K562 (cell line): ENCODE measurements at regions not wholly inside any gene's neighbourhood (a gene's known extent, or its start where the extent isn't known, plus 50 kb on each side); places are given as distances from the start of the nearest gene placed in this dataset.

Experiments
- ATAC-seq: fragments of 200-7000 bp; cut with Tn5 transposase; 3 replicates; pipeline ENCODE4 v1.9.1; 2020; ENCODE audit warnings: moderate library complexity
- BruUV-seq: library from RNA; stranded (reverse); fragments of 400-500 nt; replicated peaks from 2 replicates; lab custom pipeline; 2021; lab: Mats Ljungman, UMichigan
- CTCF ChIA-PET: fragments of 300-600 bp; formaldehyde crosslinking; extraction: SDS; loops from one replicate; lab custom pipeline; 2021; ENCODE audit warnings: low intra/inter-chr PET ratio; lab: Yijun Ruan, JAX
- POLR2A ChIA-PET: fragments of 300-600, 350-650 bp; sonication (Branson Sonifier 250); formaldehyde crosslinking; extraction: SDS; loops from one replicate; lab custom pipeline; 2021; ENCODE audit warnings: antibody characterized with exemption, inconsistent platforms; lab: Yijun Ruan, JAX
- DNase-seq, 4 experiments: peaks; one replicate each; pipeline versions ENCODE4 v3.0.0 to v3.0.0-alpha.2; 2011 to 2018; ENCODE audit warnings: low spot score in 3 of 4, mixed read lengths in 3 of 4; ENCODE audit errors: extremely low read depth in 1 of 4
- FAIRE-seq: peaks from 2 replicates; lab custom pipeline; 2011; peaks lifted over from hg19 to GRCh38; lab: Jason Lieb, UNC
- H2AFZ ChIP-seq: 2 replicates; pipeline ENCODE4 v1.6.0; 2011; ENCODE audit warnings: low read depth, low read length, control low read depth, inconsistent platforms
- H3K27ac ChIP-seq: fragments of 200-600 bp; 3 replicates; pipeline ENCODE4 v1.8.0; 2011; ENCODE audit warnings: low read depth, mild to moderate bottlenecking, control low read depth, inconsistent platforms, low read length, moderate library complexity, mixed read lengths; ENCODE audit errors: extremely low read depth
- H3K27me3 ChIP-seq, 2 experiments: fragments of 300-600 bp in 1 of 2; 2 replicates in 1 of 2; 3 replicates in 1 of 2; pipeline versions ENCODE4 v1.6.0 to v1.8.0; 2011; ENCODE audit warnings: inconsistent platforms in 2 of 2, low read length in 2 of 2, mild to moderate bottlenecking in 1 of 2, mixed read lengths in 1 of 2, moderate library complexity in 1 of 2; ENCODE audit not compliant: control insufficient read depth in 2 of 2, insufficient read depth in 2 of 2
- H3K36me3 ChIP-seq: fragments of 300-600 bp; 3 replicates; pipeline ENCODE4 v1.8.0; 2011; ENCODE audit warnings: mild to moderate bottlenecking, low read length, inconsistent platforms; ENCODE audit not compliant: control insufficient read depth, insufficient read depth
- H3K4me1 ChIP-seq, 2 experiments: fragments of 200-600 bp in 1 of 2; replicated peaks in 1 of 2; 2 replicates in 1 of 2; 3 replicates in 1 of 2; pipeline versions ENCODE4 v1.5.1 to v1.8.0; 2011; ENCODE audit warnings: inconsistent platforms in 2 of 2, low read length in 2 of 2, mild to moderate bottlenecking in 1 of 2, mixed read lengths in 1 of 2, moderate library complexity in 1 of 2; ENCODE audit not compliant: control insufficient read depth in 2 of 2, insufficient read depth in 2 of 2
- H3K4me2 ChIP-seq: 2 replicates; pipeline ENCODE4 v1.6.1; 2011; ENCODE audit warnings: low read length, control low read depth, inconsistent platforms, mixed read lengths; ENCODE audit not compliant: insufficient read depth
- H3K4me3 ChIP-seq: fragments of 200-600 bp; sonication (generic), shearing (Covaris generic); 2 replicates; pipeline ENCODE4 v1.5.1; 2016; ENCODE audit warnings: control low read depth, inconsistent platforms
- H3K79me2 ChIP-seq: fragments of 200-600 bp; 3 replicates; pipeline ENCODE4 v1.8.0; 2011; ENCODE audit warnings: low read length, inconsistent platforms; ENCODE audit not compliant: control insufficient read depth, insufficient read depth
- H3K9ac ChIP-seq, 2 experiments: 2 replicates each; pipeline versions ENCODE4 v1.6.0 to v1.6.1; 2011; ENCODE audit warnings: low read depth in 2 of 2, low read length in 2 of 2, control low read depth in 1 of 2, inconsistent platforms in 1 of 2, mild to moderate bottlenecking in 1 of 2, mixed read lengths in 1 of 2; ENCODE audit not compliant: insufficient read depth in 1 of 2
- H3K9me1 ChIP-seq: one replicate; pipeline ENCODE4 v1.6.0; 2011; ENCODE audit warnings: inconsistent platforms, mild to moderate bottlenecking, low read length, moderate library complexity; ENCODE audit not compliant: control insufficient read depth, insufficient read depth
- H3K9me3 ChIP-seq: replicated peaks from 2 replicates; pipeline ENCODE4 v1.5.1; 2011; ENCODE audit warnings: low read depth, low read length, inconsistent platforms; ENCODE audit not compliant: control insufficient read depth, insufficient read depth
- H4K20me1 ChIP-seq: replicated peaks from 2 replicates; pipeline ENCODE4 v1.6.1; 2011; ENCODE audit warnings: low read length, inconsistent platforms, mixed read lengths; ENCODE audit not compliant: control insufficient read depth, insufficient read depth
- BCL6 ChIP-seq: fragments of 250-450 bp; sonication (Bioruptor Pico); IDR thresholded peaks from 2 replicates; pipeline ENCODE4 v1.4.0; 2020
- CCNT2 ChIP-seq: IDR thresholded peaks from 2 replicates; pipeline ENCODE4 v1.6.1; 2011; ENCODE audit warnings: borderline replicate concordance, low read depth, mild to moderate bottlenecking, moderate library complexity, mixed read lengths, low read length; ENCODE audit not compliant: insufficient read length; ENCODE audit errors: extremely low read depth
- FOXJ2 ChIP-seq: fragments of 200-800 bp; sonication (Bioruptor generic); IDR thresholded peaks from 2 replicates; pipeline ENCODE4 v1.6.1; 2016; ENCODE audit warnings: missing genetic modification characterization, missing compliant biosample characterization
- HINFP ChIP-seq: fragments of 450-650 bp; conservative IDR thresholded peaks from 2 replicates; pipeline ENCODE4 v1.6.1; 2016; ENCODE audit warnings: missing genetic modification characterization, low read depth, mild to moderate bottlenecking, control low read depth, missing compliant biosample characterization
- HMG20B ChIP-seq: fragments of 250-450 bp; sonication (Bioruptor Pico); IDR thresholded peaks from 2 replicates; pipeline ENCODE4 v1.5.0; 2021; ENCODE audit warnings: mild to moderate bottlenecking
- HNRNPLL ChIP-seq: fragments of 200-400 bp; formaldehyde crosslinking; IDR thresholded peaks from 2 replicates; pipeline ENCODE4 v1.6.1; 2017; ENCODE audit warnings: low read length, low read depth, mild to moderate bottlenecking; ENCODE audit not compliant: poor library complexity, severe bottlenecking
- IRF2 ChIP-seq: sonication (generic); formaldehyde crosslinking; IDR thresholded peaks from 2 replicates; pipeline ENCODE4 v1.8.1; 2022; ENCODE audit warnings: mild to moderate bottlenecking, missing genetic modification reagents
- KLF10 ChIP-seq: fragments of 250-450 bp; sonication (Bioruptor Pico); IDR thresholded peaks from 2 replicates; pipeline ENCODE4 v1.6.1; 2021; ENCODE audit warnings: matching md5 sums
- MAFK ChIP-seq: IDR thresholded peaks from 2 replicates; pipeline ENCODE4 v1.6.1; 2011; ENCODE audit warnings: low read length, improper control_type of control experiment
- MEIS2 ChIP-seq: fragments of 450-650 bp; IDR thresholded peaks from 2 replicates; pipeline ENCODE4 v1.6.1; 2014; ENCODE audit warnings: mild to moderate bottlenecking; ENCODE audit not compliant: partially characterized antibody
- MITF ChIP-seq: IDR thresholded peaks from 2 replicates; pipeline ENCODE4 v1.6.1; 2014; ENCODE audit warnings: antibody characterized with exemption
- NFATC3 ChIP-seq: fragments of 450-650 bp; IDR thresholded peaks from 2 replicates; pipeline ENCODE4 v1.6.1; 2017; ENCODE audit warnings: mild to moderate bottlenecking
- PPARD ChIP-seq: fragments of 250-450 bp; sonication (Bioruptor Pico); IDR thresholded peaks from 2 replicates; pipeline ENCODE4 v1.8.0; 2022; ENCODE audit warnings: inconsistent platforms, mild to moderate bottlenecking, moderate library complexity
- SMARCB1 ChIP-seq: IDR thresholded peaks from 2 replicates; pipeline ENCODE4 v1.6.1; 2011; ENCODE audit warnings: improper control_type of control experiment, low read depth; ENCODE audit not compliant: insufficient read length
- TRIM24 ChIP-seq, 2 experiments: fragments of 450-650 bp; IDR thresholded peaks; 2 replicates each; pipeline ENCODE4 v1.6.1; 2016
- TSHZ1 ChIP-seq: fragments of 250-450 bp; sonication (Bioruptor Pico); IDR thresholded peaks from 2 replicates; pipeline ENCODE4 v1.4.0; 2020; ENCODE audit warnings: mild to moderate bottlenecking, moderate library complexity
- ZNF12 ChIP-seq: sonication (generic); formaldehyde crosslinking; IDR thresholded peaks from 2 replicates; pipeline ENCODE4 v1.4.0; 2020; ENCODE audit warnings: mild to moderate bottlenecking, missing genetic modification reagents
- in situ Hi-C: fragments of 300-500 bp; cut with MboI; formaldehyde crosslinking; loops from 4 replicates; pipeline ENCODE4 v1.15.0; 2018; ENCODE audit warnings: inconsistent platforms, mixed read lengths
- intact Hi-C: fragments of 100-400 bp; cut with micrococcal nuclease; formaldehyde crosslinking; loops from 2 replicates; pipeline ENCODE4 v1.14.2; 2022
- TF ChIP-seq, protein P1 (sequence below): fragments of 450-650 bp; IDR thresholded peaks from 2 replicates; pipeline ENCODE4 v1.6.1; 2014; ENCODE audit warnings: low read depth, mild to moderate bottlenecking, moderate library complexity, borderline replicate concordance

GRCh38 chr2:57947398-57947797, 99.2 kb upstream of the VRK2 start:
- ATAC-seq: no peak
- POLR2A ChIA-PET: no interaction called here
- TF ChIP-seq BCL6 (CRISPR knock-in tag) (no peak), IRF2 (no peak), TSHZ1 (CRISPR knock-in tag) (no peak), FOXJ2 (no peak), NFATC3 (no peak), SMARCB1 (no peak), PPARD (CRISPR knock-in tag) (no peak), MAFK (no peak), CCNT2 (no peak), MEIS2 (no peak), HNRNPLL (no peak), MITF (no peak), HMG20B (CRISPR knock-in tag) (no peak), TRIM24 (IDR thresholded peaks at IDR 0.05) (no peak), HINFP (tag) (no peak), KLF10 (CRISPR knock-in tag) (no peak), ZNF12 (CRISPR knock-in tag) (no peak)
- TF ChIP-seq, protein P1, sequence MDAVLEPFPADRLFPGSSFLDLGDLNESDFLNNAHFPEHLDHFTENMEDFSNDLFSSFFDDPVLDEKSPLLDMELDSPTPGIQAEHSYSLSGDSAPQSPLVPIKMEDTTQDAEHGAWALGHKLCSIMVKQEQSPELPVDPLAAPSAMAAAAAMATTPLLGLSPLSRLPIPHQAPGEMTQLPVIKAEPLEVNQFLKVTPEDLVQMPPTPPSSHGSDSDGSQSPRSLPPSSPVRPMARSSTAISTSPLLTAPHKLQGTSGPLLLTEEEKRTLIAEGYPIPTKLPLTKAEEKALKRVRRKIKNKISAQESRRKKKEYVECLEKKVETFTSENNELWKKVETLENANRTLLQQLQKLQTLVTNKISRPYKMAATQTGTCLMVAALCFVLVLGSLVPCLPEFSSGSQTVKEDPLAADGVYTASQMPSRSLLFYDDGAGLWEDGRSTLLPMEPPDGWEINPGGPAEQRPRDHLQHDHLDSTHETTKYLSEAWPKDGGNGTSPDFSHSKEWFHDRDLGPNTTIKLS: no peak

More at GRCh38 chr2:57947398-57947797, 99.2 kb upstream of the VRK2 start:
- H3K36me3 ChIP-seq: no peaks in the 10 kb centered on the region
- no peak overlapping the region for H3K4me2 ChIP-seq
- no peaks in the 10 kb centered on the region for H4K20me1 ChIP-seq
- no peaks in the 10 kb centered on the region for H3K79me2 ChIP-seq
- BruUV-seq: no TSS peak
- H3K9me1 ChIP-seq: no peaks in the 10 kb centered on the region
- in situ Hi-C loops: no loop called here
- no peak overlapping the region for H2AFZ ChIP-seq
- CTCF ChIA-PET: no interaction called here
- FAIRE-seq (no peak), DNase-seq (no peak)
- H3K27ac ChIP-seq: no peak overlapping the region
- no peaks in the 10 kb centered on the region for H3K4me1 ChIP-seq
- intact Hi-C loops: no loop called here
- no peaks in the 10 kb centered on the region for H3K9me3 ChIP-seq
- H3K27me3 ChIP-seq: no peaks in the 10 kb centered on the region
- no peak overlapping the region for H3K9ac ChIP-seq
- H3K4me3 ChIP-seq: no peak overlapping the region
